IPS-NIHi7 (cell line): ENCODE measurements at regions not wholly inside any gene's neighbourhood (a gene's known extent, or its start where the extent isn't known, plus 50 kb on each side); places are given as distances from the start of the nearest gene placed in this dataset.
A peak's percentile ranks its signal among the peaks of the same experiment; 100 is the strongest.
"Not testable (repeated sequence)": the region's sequence is repeated elsewhere in the genome, so short reads cannot be mapped to it uniquely, and the experiment has no call there.

Experiments
- DNase-seq: peaks from one replicate; pipeline ENCODE4 v3.0.0; 2012; ENCODE audit warnings: mixed read lengths; ENCODE audit errors: extremely low spot score

GRCh38 chr4:3365326-3365725, 72.5 kb downstream of the RGS12 start:
- no peak for DNase-seq

- DNase-seq: no peak
Observed at GRCh38 chr4:3365871-3366842, 73.3 kb downstream of the RGS12 start.

GRCh38 chr4:3366893-3367775, 74.3 kb downstream of the RGS12 start:
- no peak for DNase-seq

GRCh38 chr4:3367866-3368265, 73.9 kb upstream of the HGFAC start:
- no peak for DNase-seq

- no peak for DNase-seq
Observed at GRCh38 chr4:3368334-3368733, 73.4 kb upstream of the HGFAC start.

GRCh38 chr4:3368841-3369760, 72.7 kb upstream of the HGFAC start:
- DNase-seq: no peak

- DNase-seq: peak; percentile 74
Observed at GRCh38 chr4:3369781-3370674, 71.7 kb upstream of the HGFAC start.

- peak; percentile 56 for DNase-seq
Observed at GRCh38 chr4:3371033-3372001, 70.5 kb upstream of the HGFAC start.

- DNase-seq: no peak
Observed at GRCh38 chr4:3372264-3372932, 69.4 kb upstream of the HGFAC start.

- DNase-seq: no peak
Observed at GRCh38 chr4:3372933-3373465, 68.8 kb upstream of the HGFAC start.

GRCh38 chr4:3373468-3373867, 68.3 kb upstream of the HGFAC start:
- DNase-seq: no peak

- DNase-seq: no peak
Observed at GRCh38 chr4:3374011-3374645, 67.6 kb upstream of the HGFAC start.

GRCh38 chr4:3374667-3375066, 67.1 kb upstream of the HGFAC start:
- no peak for DNase-seq

- no peak for DNase-seq
Observed at GRCh38 chr4:3375688-3376087, 66.1 kb upstream of the HGFAC start.

GRCh38 chr4:3376266-3376665, 65.5 kb upstream of the HGFAC start:
- DNase-seq: no peak

GRCh38 chr4:3377557-3377956, 64.2 kb upstream of the HGFAC start:
- no peak for DNase-seq

- not testable (repeated sequence) for DNase-seq
Observed at GRCh38 chr4:3380336-3380735, 61.4 kb upstream of the HGFAC start.

GRCh38 chr4:3381208-3381607, 60.6 kb upstream of the HGFAC start:
- DNase-seq: not testable (repeated sequence)
